HG03045 (cell line): ENCODE measurements at regions not wholly inside any gene's neighbourhood (a gene's known extent, or its start where the extent isn't known, plus 50 kb on each side); places are given as distances from the start of the nearest gene placed in this dataset.

ENCODE experiments used
- ATAC-seq: cut with Tn5 transposase; IDR thresholded peaks from one replicate; pipeline ENCODE4 v1.9.1; 2021; ENCODE audit warnings: mild to moderate bottlenecking, moderate library complexity; ENCODE audit not compliant: unreplicated experiment

GRCh38 chr10:110396284-110396651 is 91.5 kb upstream of the SMNDC1 start:
- no peak for ATAC-seq

- ATAC-seq = no peak
Observed at GRCh38 chr10:110397856-110398255, 93.1 kb upstream of the SMNDC1 start.

GRCh38 chr10:110398419-110399105 is 93.8 kb upstream of the SMNDC1 start:
- no peak for ATAC-seq

GRCh38 chr10:110399106-110399964 is 94.6 kb upstream of the SMNDC1 start:
- ATAC-seq = no peak

- no peak for ATAC-seq
Observed at GRCh38 chr10:110399965-110400933, 95.5 kb upstream of the SMNDC1 start.

GRCh38 chr10:110401401-110402076 is 96.2 kb upstream of the DUSP5 start:
- no peak for ATAC-seq

GRCh38 chr10:110402077-110402416 is 95.7 kb upstream of the DUSP5 start:
- ATAC-seq = no peak

- no peak for ATAC-seq
Observed at GRCh38 chr10:110403593-110403992, 94.1 kb upstream of the DUSP5 start.

GRCh38 chr10:110404413-110404812 is 93.3 kb upstream of the DUSP5 start:
- ATAC-seq = no peak

GRCh38 chr10:110404825-110405224 is 92.9 kb upstream of the DUSP5 start:
- no peak for ATAC-seq

GRCh38 chr10:110405380-110405779 is 92.3 kb upstream of the DUSP5 start:
- no peak for ATAC-seq

- ATAC-seq = no peak
Observed at GRCh38 chr10:110407301-110408170, 90.2 kb upstream of the DUSP5 start.

GRCh38 chr10:110408203-110408871 is 89.4 kb upstream of the DUSP5 start:
- ATAC-seq = no peak

- no peak for ATAC-seq
Observed at GRCh38 chr10:110408943-110409342, 88.8 kb upstream of the DUSP5 start.

- no peak for ATAC-seq
Observed at GRCh38 chr10:110409488-110409887, 88.2 kb upstream of the DUSP5 start.

GRCh38 chr10:110409926-110410325 is 87.8 kb upstream of the DUSP5 start:
- ATAC-seq = no peak

GRCh38 chr10:110410329-110411046 is 87.2 kb upstream of the DUSP5 start:
- no peak for ATAC-seq

- no peak for ATAC-seq
Observed at GRCh38 chr10:110411047-110411410, 86.7 kb upstream of the DUSP5 start.
